ENCODE measurements at regions not wholly inside any gene's neighbourhood (a gene's known extent, or its start where the extent isn't known, plus 50 kb on each side); places are given as distances from the start of the nearest gene placed in this dataset.

DNA sequence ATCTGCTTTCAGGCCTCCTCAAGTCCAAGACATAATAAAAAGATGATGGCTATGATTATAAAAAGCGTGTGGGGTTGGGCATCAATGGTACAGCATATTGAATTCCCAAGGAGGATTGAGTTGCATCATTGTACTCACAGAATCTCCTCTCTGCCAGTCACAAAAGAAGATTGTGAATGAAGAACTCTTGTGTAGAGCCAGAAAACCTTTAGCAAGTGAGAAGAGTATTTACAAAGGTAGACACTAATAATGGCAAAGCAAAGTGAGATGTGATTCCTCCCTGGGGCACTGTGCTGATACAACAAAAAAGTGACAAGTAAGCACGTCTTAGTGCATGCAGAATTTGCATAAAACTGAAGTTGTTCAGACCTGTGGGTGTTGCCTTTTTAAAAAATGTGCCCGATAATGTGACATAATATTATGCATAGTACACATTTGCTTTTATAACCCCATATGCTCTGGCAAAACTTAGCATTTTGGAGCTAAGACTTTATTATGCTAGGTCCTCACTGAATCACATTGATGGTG, 291.2 kb upstream of the TBC1D5 start (continued):
- TF ChIP-seq, protein P1, sequence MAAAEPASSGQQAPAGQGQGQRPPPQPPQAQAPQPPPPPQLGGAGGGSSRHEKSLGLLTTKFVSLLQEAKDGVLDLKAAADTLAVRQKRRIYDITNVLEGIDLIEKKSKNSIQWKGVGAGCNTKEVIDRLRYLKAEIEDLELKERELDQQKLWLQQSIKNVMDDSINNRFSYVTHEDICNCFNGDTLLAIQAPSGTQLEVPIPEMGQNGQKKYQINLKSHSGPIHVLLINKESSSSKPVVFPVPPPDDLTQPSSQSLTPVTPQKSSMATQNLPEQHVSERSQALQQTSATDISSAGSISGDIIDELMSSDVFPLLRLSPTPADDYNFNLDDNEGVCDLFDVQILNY (CRISPR knock-in tag; IDR thresholded peaks at IDR 0.05) = no peak
- TF ChIP-seq ZNF423 (CRISPR knock-in tag; IDR thresholded peaks at IDR 0.05) = no peak
- no peak for TF ChIP-seq JAZF1 (CRISPR knock-in tag; IDR thresholded peaks at IDR 0.05)
- no peak for TF ChIP-seq ELF4 (CRISPR knock-in tag; IDR thresholded peaks at IDR 0.05; ENCODE audit: low read depth)
- no peak for TF ChIP-seq ZNF396 (CRISPR knock-in tag; IDR thresholded peaks at IDR 0.05; ENCODE audit: borderline replicate concordance)

DNA sequence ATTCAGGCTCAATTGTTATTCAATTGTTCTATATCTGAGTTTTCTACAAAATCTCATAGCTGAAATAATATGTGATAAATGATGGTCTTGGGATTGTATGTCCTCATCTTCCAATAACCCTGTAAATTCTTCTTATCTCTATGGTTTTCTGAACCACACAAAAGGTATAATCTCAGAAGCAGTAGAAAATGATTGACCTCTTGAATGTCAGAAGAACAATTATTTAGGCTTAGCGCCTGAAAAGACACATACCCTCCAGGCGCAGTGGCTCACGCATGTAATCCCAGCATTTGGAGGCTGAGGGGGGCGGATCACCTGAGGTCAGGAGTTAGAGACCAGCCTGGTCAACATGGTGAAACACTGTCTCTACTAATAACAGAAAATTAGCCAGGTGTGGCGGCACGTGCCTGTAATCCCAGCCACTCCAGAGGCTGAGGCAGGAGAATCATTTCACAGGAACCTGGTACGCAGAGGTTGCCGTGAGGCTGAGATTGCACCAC, 288.0 kb upstream of the TBC1D5 start:
- Mint-ChIP-seq H3K27ac (no peak overlapping the region), H3K36me3 (no peaks in the 10 kb centered on the region), H3K27me3 (ENCODE audit: low read depth) (no peaks in the 10 kb centered on the region), H3K4me3 (no peak overlapping the region), H3K9me3 (no peaks in the 10 kb centered on the region), H3K4me1 (peaks cover 13% of the 10 kb centered on the region)
- ChIA-PET CTCF (no interaction called here), POLR2A (no interaction called here)
- no peak for DNase-seq (ENCODE audit: low spot score)
- TF ChIP-seq ZNF671 (CRISPR knock-in tag; IDR thresholded peaks at IDR 0.05) (no peak), ZNF317 (CRISPR knock-in tag; IDR thresholded peaks at IDR 0.05; ENCODE audit: borderline replicate concordance, low read depth) (no peak), ZNF396 (CRISPR knock-in tag; IDR thresholded peaks at IDR 0.05; ENCODE audit: borderline replicate concordance) (no peak), GRHL2 (CRISPR knock-in tag; IDR thresholded peaks at IDR 0.05; ENCODE audit: insufficient replicate concordance, severe bottlenecking) (no peak), ZNF263 (CRISPR knock-in tag; IDR thresholded peaks at IDR 0.05; ENCODE audit: low read depth) (no peak), TP53 (CRISPR knock-in tag; IDR thresholded peaks at IDR 0.05) (no peak)
- TF ChIP-seq, protein P2, sequence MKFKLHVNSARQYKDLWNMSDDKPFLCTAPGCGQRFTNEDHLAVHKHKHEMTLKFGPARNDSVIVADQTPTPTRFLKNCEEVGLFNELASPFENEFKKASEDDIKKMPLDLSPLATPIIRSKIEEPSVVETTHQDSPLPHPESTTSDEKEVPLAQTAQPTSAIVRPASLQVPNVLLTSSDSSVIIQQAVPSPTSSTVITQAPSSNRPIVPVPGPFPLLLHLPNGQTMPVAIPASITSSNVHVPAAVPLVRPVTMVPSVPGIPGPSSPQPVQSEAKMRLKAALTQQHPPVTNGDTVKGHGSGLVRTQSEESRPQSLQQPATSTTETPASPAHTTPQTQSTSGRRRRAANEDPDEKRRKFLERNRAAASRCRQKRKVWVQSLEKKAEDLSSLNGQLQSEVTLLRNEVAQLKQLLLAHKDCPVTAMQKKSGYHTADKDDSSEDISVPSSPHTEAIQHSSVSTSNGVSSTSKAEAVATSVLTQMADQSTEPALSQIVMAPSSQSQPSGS (CRISPR knock-in tag; IDR thresholded peaks at IDR 0.05; ENCODE audit: borderline replicate concordance, low read depth) = no peak
- TF ChIP-seq, protein P3, sequence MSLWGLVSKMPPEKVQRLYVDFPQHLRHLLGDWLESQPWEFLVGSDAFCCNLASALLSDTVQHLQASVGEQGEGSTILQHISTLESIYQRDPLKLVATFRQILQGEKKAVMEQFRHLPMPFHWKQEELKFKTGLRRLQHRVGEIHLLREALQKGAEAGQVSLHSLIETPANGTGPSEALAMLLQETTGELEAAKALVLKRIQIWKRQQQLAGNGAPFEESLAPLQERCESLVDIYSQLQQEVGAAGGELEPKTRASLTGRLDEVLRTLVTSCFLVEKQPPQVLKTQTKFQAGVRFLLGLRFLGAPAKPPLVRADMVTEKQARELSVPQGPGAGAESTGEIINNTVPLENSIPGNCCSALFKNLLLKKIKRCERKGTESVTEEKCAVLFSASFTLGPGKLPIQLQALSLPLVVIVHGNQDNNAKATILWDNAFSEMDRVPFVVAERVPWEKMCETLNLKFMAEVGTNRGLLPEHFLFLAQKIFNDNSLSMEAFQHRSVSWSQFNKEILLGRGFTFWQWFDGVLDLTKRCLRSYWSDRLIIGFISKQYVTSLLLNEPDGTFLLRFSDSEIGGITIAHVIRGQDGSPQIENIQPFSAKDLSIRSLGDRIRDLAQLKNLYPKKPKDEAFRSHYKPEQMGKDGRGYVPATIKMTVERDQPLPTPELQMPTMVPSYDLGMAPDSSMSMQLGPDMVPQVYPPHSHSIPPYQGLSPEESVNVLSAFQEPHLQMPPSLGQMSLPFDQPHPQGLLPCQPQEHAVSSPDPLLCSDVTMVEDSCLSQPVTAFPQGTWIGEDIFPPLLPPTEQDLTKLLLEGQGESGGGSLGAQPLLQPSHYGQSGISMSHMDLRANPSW (CRISPR knock-in tag; conservative IDR thresholded peaks at IDR 0.05; ENCODE audit: low read depth) = no peak
- TF ChIP-seq, protein P4, sequence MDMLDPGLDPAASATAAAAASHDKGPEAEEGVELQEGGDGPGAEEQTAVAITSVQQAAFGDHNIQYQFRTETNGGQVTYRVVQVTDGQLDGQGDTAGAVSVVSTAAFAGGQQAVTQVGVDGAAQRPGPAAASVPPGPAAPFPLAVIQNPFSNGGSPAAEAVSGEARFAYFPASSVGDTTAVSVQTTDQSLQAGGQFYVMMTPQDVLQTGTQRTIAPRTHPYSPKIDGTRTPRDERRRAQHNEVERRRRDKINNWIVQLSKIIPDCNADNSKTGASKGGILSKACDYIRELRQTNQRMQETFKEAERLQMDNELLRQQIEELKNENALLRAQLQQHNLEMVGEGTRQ (CRISPR knock-in tag; IDR thresholded peaks at IDR 0.05) = no peak
- TF ChIP-seq, protein P5, sequence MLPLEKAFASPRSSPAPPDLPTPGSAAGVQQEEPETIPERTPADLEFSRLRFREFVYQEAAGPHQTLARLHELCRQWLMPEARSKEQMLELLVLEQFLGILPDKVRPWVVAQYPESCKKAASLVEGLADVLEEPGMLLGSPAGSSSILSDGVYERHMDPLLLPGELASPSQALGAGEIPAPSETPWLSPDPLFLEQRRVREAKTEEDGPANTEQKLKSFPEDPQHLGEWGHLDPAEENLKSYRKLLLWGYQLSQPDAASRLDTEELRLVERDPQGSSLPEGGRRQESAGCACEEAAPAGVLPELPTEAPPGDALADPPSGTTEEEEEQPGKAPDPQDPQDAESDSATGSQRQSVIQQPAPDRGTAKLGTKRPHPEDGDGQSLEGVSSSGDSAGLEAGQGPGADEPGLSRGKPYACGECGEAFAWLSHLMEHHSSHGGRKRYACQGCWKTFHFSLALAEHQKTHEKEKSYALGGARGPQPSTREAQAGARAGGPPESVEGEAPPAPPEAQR (CRISPR knock-in tag; IDR thresholded peaks at IDR 0.05) = no peak
- TF ChIP-seq, protein P6, sequence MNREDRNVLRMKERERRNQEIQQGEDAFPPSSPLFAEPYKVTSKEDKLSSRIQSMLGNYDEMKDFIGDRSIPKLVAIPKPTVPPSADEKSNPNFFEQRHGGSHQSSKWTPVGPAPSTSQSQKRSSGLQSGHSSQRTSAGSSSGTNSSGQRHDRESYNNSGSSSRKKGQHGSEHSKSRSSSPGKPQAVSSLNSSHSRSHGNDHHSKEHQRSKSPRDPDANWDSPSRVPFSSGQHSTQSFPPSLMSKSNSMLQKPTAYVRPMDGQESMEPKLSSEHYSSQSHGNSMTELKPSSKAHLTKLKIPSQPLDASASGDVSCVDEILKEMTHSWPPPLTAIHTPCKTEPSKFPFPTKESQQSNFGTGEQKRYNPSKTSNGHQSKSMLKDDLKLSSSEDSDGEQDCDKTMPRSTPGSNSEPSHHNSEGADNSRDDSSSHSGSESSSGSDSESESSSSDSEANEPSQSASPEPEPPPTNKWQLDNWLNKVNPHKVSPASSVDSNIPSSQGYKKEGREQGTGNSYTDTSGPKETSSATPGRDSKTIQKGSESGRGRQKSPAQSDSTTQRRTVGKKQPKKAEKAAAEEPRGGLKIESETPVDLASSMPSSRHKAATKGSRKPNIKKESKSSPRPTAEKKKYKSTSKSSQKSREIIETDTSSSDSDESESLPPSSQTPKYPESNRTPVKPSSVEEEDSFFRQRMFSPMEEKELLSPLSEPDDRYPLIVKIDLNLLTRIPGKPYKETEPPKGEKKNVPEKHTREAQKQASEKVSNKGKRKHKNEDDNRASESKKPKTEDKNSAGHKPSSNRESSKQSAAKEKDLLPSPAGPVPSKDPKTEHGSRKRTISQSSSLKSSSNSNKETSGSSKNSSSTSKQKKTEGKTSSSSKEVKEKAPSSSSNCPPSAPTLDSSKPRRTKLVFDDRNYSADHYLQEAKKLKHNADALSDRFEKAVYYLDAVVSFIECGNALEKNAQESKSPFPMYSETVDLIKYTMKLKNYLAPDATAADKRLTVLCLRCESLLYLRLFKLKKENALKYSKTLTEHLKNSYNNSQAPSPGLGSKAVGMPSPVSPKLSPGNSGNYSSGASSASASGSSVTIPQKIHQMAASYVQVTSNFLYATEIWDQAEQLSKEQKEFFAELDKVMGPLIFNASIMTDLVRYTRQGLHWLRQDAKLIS (CRISPR knock-in tag; IDR thresholded peaks at IDR 0.05; ENCODE audit: borderline replicate concordance) = no peak
- TF ChIP-seq, protein P7, sequence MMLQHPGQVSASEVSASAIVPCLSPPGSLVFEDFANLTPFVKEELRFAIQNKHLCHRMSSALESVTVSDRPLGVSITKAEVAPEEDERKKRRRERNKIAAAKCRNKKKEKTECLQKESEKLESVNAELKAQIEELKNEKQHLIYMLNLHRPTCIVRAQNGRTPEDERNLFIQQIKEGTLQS (CRISPR knock-in tag; conservative IDR thresholded peaks at IDR 0.05) = no peak
- ATAC-seq = no peak

Measured in WTC11 (cell line).